A673 (cell line): ENCODE measurements at regions not wholly inside any gene's neighbourhood (a gene's known extent, or its start where the extent isn't known, plus 50 kb on each side); places are given as distances from the start of the nearest gene placed in this dataset.

Experiments used
- CTCF ChIP-seq: fragments of 300-800, 200-600 bp; sonication (generic); conservative IDR thresholded peaks from 2 replicates; pipeline ENCODE4 v1.5.1; 2017; ENCODE audit warnings: low read depth, mild to moderate bottlenecking, antibody characterized with exemption, low read length, moderate library complexity, mixed read lengths
- EZH2 ChIP-seq: fragments of 200-600 bp; sonication (generic); IDR thresholded peaks from 2 replicates; pipeline ENCODE4 v1.6.1; 2017; ENCODE audit warnings: borderline replicate concordance, low read depth, mild to moderate bottlenecking, mixed read lengths, antibody characterized with exemption, low read length; ENCODE audit not compliant: poor library complexity, severe bottlenecking

- no peak for TF ChIP-seq EZH2
- TF ChIP-seq CTCF = no peak
These were observed 113.7 kb downstream of the ZNF281 start for GRCh38 chr1:200296091-200296661.
